AG09319 (cell line): ENCODE measurements at regions not wholly inside any gene's neighbourhood (a gene's known extent, or its start where the extent isn't known, plus 50 kb on each side); places are given as distances from the start of the nearest gene placed in this dataset.

Experiments
- DNase-seq: peaks from one replicate; pipeline ENCODE4 v3.0.0-alpha.2; 2010; ENCODE audit warnings: low read depth; ENCODE audit errors: extremely low read depth
- CTCF ChIP-seq: IDR thresholded peaks from 2 replicates; pipeline ENCODE4 v1.5.1; 2011; ENCODE audit warnings: low read depth, mild to moderate bottlenecking, inconsistent platforms, low read length, moderate library complexity

GRCh38 chr4:14896656-14897175 is 105.6 kb upstream of the CPEB2 start:
- TF ChIP-seq CTCF = no peak

GRCh38 chr4:14897217-14897616 is 105.1 kb upstream of the CPEB2 start:
- no peak for DNase-seq
- no peak for TF ChIP-seq CTCF

More at GRCh38 chr4:14896656-14897175, 105.6 kb upstream of the CPEB2 start:
- no peak for DNase-seq

GRCh38 chr4:14898989-14899388 is 103.3 kb upstream of the CPEB2 start:
- TF ChIP-seq CTCF = no peak

GRCh38 chr4:14902342-14902741 is 99.9 kb upstream of the CPEB2 start:
- no peak for DNase-seq
- TF ChIP-seq CTCF = no peak

More at GRCh38 chr4:14898989-14899388, 103.3 kb upstream of the CPEB2 start:
- no peak for DNase-seq

GRCh38 chr4:14903321-14903720 is 99.0 kb upstream of the CPEB2 start:
- DNase-seq = no peak
- TF ChIP-seq CTCF = no peak

- no peak for DNase-seq
- no peak for TF ChIP-seq CTCF
These were observed 95.5 kb upstream of the CPEB2 start for GRCh38 chr4:14906805-14907204.

GRCh38 chr4:14908635-14909034 is 93.6 kb upstream of the CPEB2 start:
- no peak for TF ChIP-seq CTCF
- DNase-seq = no peak
